Activated CD8-positive, alpha-beta T cell treated with anti-CD3 and anti-CD28 coated beads for 36 hours (primary cell): ENCODE measurements at regions not wholly inside any gene's neighbourhood (a gene's known extent, or its start where the extent isn't known, plus 50 kb on each side); places are given as distances from the start of the nearest gene placed in this dataset.
"Not testable (repeated sequence)": the region's sequence is repeated elsewhere in the genome, so short reads cannot be mapped to it uniquely, and the experiment has no call there.

Experiments
- ATAC-seq: fragments of 200-7000 bp; cut with Tn5 transposase; one replicate; pipeline ENCODE4 v1.10.0; 2021; ENCODE audit warnings: mild to moderate bottlenecking, moderate library complexity
- CTCF ChIA-PET: fragments of 350-600 bp; sonication (Branson Sonifier 250); formaldehyde crosslinking; loops from one replicate; lab custom pipeline; 2021; ENCODE audit warnings: antibody characterized with exemption; lab: Charles Lee
- POLR2A ChIA-PET: fragments of 350-600 bp; sonication (Branson Sonifier 250); formaldehyde crosslinking; loops from one replicate; lab custom pipeline; 2021; ENCODE audit warnings: antibody characterized with exemption; lab: Charles Lee
- DNase-seq: peaks from one replicate; pipeline ENCODE4 v3.0.0-alpha.2; 2020
- H3K27ac Mint-ChIP-seq: one replicate; pipeline ENCODE4 v1.8.0; 2021; ENCODE audit warnings: mild to moderate bottlenecking, mixed read lengths
- H3K27me3 Mint-ChIP-seq: one replicate; pipeline ENCODE4 v1.8.0; 2021; ENCODE audit warnings: mixed read lengths
- H3K36me3 Mint-ChIP-seq: one replicate; pipeline ENCODE4 v1.8.0; 2021; ENCODE audit warnings: low read depth, mixed read lengths
- H3K4me1 Mint-ChIP-seq: one replicate; pipeline ENCODE4 v1.8.0; 2021; ENCODE audit warnings: low read depth, mixed read lengths
- H3K4me3 Mint-ChIP-seq: one replicate; pipeline ENCODE4 v1.8.0; 2021; ENCODE audit warnings: mild to moderate bottlenecking, moderate library complexity, mixed read lengths
- H3K9me3 Mint-ChIP-seq: one replicate; pipeline ENCODE4 v1.8.0; 2021; ENCODE audit warnings: mixed read lengths
- CTCF ChIP-seq: fragments of 200-600 bp; IDR thresholded peaks from one replicate; pipeline ENCODE4 v1.8.0; 2022; ENCODE audit warnings: antibody characterized with exemption, mild to moderate bottlenecking
- intact Hi-C: fragments of 100-400 bp; cut with micrococcal nuclease; formaldehyde crosslinking; loops from one replicate; pipeline ENCODE4 v1.10.0; 2022

GRCh38 chr3:20388971-20389370 lies 203.0 kb upstream of the SGO1 start:
- Mint-ChIP-seq H3K27me3 (no peaks in the 10 kb centered on the region), H3K36me3 (no peaks in the 10 kb centered on the region), H3K4me3 (no peak overlapping the region), H3K9me3 (no peaks in the 10 kb centered on the region), H3K4me1 (no peaks in the 10 kb centered on the region), H3K27ac (no peak overlapping the region)
- ChIA-PET POLR2A (no interaction called here), CTCF (interaction anchor here (0.6 kb wide), 1 partner anchor 845 kb away, joined by 3 read pairs; no protein-coding TSS in a partner anchor)
- no peak for DNase-seq
- no peak for TF ChIP-seq CTCF
- intact Hi-C loops: no loop called here
- no peak for ATAC-seq

- ChIA-PET POLR2A (no interaction called here), CTCF (no interaction called here)
- H3K27ac Mint-ChIP-seq: no peak overlapping the region
- H3K4me1 Mint-ChIP-seq: no peaks in the 10 kb centered on the region
- H3K4me3 Mint-ChIP-seq: no peak overlapping the region
- H3K9me3 Mint-ChIP-seq: no peaks in the 10 kb centered on the region
- TF ChIP-seq CTCF: no peak
- no peak for DNase-seq
- no peak for ATAC-seq
- H3K27me3 Mint-ChIP-seq: no peaks in the 10 kb centered on the region
- intact Hi-C loops: no loop called here
- H3K36me3 Mint-ChIP-seq: no peaks in the 10 kb centered on the region
Measured at GRCh38 chr3:20380295-20380694, 194.3 kb upstream of the SGO1 start.

- intact Hi-C loops: no loop called here
- no peak overlapping the region for H3K27ac Mint-ChIP-seq
- ATAC-seq: no peak
- no peak for DNase-seq
- CTCF ChIA-PET: no interaction called here
- POLR2A ChIA-PET: no interaction called here
- no peak for TF ChIP-seq CTCF
- no peaks in the 10 kb centered on the region for H3K27me3 Mint-ChIP-seq
- no peaks in the 10 kb centered on the region for H3K4me1 Mint-ChIP-seq
- no peak overlapping the region for H3K4me3 Mint-ChIP-seq
- no peaks in the 10 kb centered on the region for H3K9me3 Mint-ChIP-seq
- no peaks in the 10 kb centered on the region for H3K36me3 Mint-ChIP-seq
Measured at GRCh38 chr3:20378315-20378714, 192.3 kb upstream of the SGO1 start.

GRCh38 chr3:20376665-20377217 lies 190.7 kb upstream of the SGO1 start:
- no peak overlapping the region for H3K4me3 Mint-ChIP-seq
- no peaks in the 10 kb centered on the region for H3K36me3 Mint-ChIP-seq
- no peak for TF ChIP-seq CTCF
- H3K27ac Mint-ChIP-seq: no peak overlapping the region
- no peaks in the 10 kb centered on the region for H3K4me1 Mint-ChIP-seq
- no peaks in the 10 kb centered on the region for H3K27me3 Mint-ChIP-seq
- DNase-seq (no peak), ATAC-seq (no peak)
- CTCF ChIA-PET: interaction anchor here (0.7 kb wide), 1 partner anchor 1681 kb away, joined by 3 read pairs; no protein-coding TSS in a partner anchor
- no peaks in the 10 kb centered on the region for H3K9me3 Mint-ChIP-seq
- POLR2A ChIA-PET: no interaction called here
- intact Hi-C loops: no loop called here

- CTCF ChIA-PET: no interaction called here
- H3K27me3 Mint-ChIP-seq: no peaks in the 10 kb centered on the region
- intact Hi-C loops: no loop called here
Measured at GRCh38 chr3:20375302-20375701, 189.3 kb upstream of the SGO1 start.

GRCh38 chr3:20370273-20371063 lies 184.5 kb upstream of the SGO1 start:
- CTCF ChIA-PET, H3K27ac Mint-ChIP-seq, H3K4me1 Mint-ChIP-seq, H3K9me3 Mint-ChIP-seq, DNase-seq, POLR2A ChIA-PET, H3K27me3 Mint-ChIP-seq, intact Hi-C loops, ATAC-seq, H3K36me3 Mint-ChIP-seq, H3K4me3 Mint-ChIP-seq: not testable (repeated sequence)

More at GRCh38 chr3:20375302-20375701, 189.3 kb upstream of the SGO1 start:
- POLR2A ChIA-PET: no interaction called here
- Mint-ChIP-seq H3K9me3 (no peaks in the 10 kb centered on the region), H3K4me3 (no peak overlapping the region), H3K36me3 (no peaks in the 10 kb centered on the region), H3K4me1 (no peaks in the 10 kb centered on the region), H3K27ac (no peak overlapping the region)
- no peak for DNase-seq
- ATAC-seq: peak; percentile 30
- no peak for TF ChIP-seq CTCF
